Stimulated activated CD8-positive, alpha-beta memory T cell treated with anti-CD3 and anti-CD28 coated beads, Interleukin-15, amount 100 ng/mL, for 4 hours (primary cell): ENCODE measurements at regions not wholly inside any gene's neighbourhood (a gene's known extent, or its start where the extent isn't known, plus 50 kb on each side); places are given as distances from the start of the nearest gene placed in this dataset.
"Not testable (repeated sequence)": the region's sequence is repeated elsewhere in the genome, so short reads cannot be mapped to it uniquely, and the experiment has no call there.

Experiments
- DNase-seq, 2 donors: peaks; one replicate each; pipeline ENCODE4 v3.0.0-alpha.2; 2020; ENCODE audit warnings: low read depth in 2 of 2

DNA sequence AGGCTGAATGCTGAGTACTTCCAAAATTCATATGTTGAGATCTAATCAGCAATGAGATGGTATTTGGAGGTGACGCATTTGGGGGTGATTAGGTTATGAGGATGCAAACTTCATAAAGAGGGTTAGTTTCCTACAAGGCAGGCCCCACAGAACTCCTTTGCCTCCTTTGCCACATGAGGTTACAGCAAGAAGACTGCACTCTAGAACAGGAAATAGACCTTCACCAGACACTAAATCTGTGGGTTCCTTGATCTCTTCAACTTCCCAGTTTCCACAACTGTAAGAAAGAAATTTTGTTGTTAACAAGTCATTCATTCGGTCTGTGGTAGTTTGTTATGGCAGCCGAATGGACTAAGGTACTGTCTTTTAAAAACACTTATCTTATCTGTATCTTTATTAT is 681.9 kb upstream of the HS3ST1 start:
- no peak for DNase-seq

DNA sequence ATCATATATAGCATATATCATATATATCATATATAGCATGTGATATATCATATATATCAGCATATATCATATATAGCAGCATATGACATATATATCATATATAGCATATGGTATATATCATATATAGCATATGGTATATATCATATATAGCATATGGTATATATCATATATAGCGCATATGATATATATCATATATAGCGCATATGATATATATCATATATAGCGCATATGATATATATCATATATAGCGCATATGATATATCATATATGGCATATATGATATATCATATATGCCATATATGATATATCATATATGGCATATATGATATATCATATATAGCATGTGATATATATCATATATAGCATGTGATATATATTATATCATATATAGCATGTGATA is 680.4 kb upstream of the HS3ST1 start:
- DNase-seq, result not testable (repeated sequence)

DNA sequence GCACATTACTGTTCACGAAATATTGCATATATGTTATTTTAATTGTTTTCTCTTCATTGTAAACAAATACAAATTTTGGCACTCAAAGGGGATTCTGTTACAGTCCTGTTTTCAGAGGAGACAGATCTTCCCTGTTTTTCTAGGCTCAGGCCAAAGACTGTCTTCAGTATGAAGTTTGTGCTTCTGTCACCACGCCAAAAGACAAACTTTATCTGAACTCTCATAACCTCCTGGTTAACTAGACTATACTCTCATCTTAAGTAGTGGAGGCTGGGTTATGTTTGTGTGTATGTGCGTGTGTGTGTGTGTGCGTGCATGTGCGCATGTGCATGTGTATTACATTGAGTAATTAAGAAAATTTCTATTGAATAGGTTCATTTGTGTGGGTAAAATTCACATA is 676.8 kb upstream of the HS3ST1 start:
- no peak for DNase-seq

DNA sequence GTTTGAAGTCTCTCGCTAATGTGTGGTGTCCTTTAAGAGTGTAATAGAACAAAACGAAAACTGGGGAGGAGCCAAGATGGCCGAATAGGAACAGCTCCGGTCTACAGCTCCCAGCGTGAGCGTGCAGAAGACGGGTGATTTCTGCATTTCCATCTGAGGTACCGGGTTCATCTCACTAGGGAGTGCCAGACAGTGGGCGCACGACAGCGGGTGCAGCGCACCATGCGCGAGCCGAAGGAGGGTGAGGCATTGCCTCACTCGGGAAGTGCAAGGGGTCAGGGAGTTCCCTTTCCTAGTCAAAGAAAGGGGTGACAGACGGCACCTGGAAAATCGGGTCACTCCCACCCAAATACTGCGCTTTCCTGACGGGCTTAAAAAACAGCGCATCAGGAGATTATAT is 661.2 kb upstream of the HS3ST1 start:
- not testable (repeated sequence) for DNase-seq

DNA sequence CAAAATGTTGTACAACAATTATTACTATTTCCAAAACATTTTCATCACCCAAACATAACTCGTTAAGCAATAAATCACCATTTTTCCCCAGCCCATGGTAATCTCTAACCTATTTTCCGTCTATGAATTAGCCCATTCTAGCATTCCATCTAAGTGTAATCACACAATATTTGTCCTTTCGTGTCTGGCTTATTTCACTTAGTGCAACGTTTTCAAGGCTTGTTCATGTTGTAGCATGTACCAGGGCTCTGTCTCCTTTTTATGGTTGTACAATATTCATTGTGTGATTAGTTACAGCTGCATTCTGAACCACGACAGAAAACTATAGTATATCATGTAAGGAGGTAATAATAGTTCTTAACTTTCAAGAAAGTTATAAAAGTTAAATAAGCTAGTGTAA is 656.0 kb upstream of the HS3ST1 start:
- DNase-seq, result no peak

DNA sequence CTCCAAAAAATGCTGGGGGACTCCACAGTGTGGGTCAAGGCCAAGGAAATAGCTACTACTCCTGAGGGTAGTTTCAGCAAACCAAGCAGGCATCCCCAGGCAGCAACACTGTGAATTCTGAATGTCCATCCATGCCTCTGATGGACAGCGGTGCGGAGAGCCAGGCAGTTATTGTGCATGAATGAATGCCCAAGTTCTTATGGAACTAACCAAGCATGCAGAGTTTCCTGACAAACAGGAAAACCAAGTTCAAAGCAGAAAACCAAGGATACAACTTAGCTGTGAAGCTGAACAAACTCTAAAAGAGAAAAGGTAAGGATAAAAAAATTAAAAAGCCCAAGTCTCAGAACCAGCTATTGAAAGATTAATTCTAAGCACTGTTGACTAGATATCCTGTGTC is 642.6 kb upstream of the HS3ST1 start:
- no peak for DNase-seq

DNA sequence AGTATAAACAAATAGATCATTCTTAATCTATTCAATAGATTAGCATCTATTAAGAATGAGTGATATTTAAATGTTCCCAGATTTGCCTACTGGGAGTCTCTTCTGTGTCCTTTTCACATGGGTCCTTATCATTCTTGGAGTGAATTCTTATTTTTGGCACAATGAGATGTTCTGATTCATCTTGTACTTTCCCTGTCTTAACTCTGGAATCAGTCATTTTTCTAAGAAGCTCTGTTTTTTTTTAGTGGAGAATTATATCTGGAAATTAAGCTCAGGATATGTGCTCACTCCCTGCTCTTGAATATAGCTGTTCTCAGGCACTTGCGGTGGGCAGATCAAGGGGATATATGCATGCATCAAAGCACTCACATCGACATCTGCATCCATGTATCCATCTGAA is 625.3 kb upstream of the HS3ST1 start:
- no peak for DNase-seq

DNA sequence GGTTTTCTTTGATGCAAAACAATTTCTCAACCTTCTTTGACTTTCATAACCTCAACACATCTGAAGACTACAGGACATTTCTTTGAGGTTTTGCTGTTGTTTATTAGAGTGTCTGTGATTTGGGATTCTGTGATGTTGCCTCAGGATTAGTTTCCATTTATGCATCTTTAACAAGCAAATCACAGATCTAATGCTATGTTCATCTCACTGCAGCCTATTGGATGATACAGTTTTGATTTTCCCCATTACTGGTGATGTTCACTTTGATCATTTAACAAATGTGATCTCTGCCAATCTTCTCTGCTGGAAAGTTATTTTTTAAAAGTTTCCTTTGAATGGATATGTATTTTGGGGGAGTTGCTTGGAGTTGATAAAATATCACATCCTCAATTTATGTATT is 624.9 kb upstream of the HS3ST1 start:
- DNase-seq, result no peak

DNA sequence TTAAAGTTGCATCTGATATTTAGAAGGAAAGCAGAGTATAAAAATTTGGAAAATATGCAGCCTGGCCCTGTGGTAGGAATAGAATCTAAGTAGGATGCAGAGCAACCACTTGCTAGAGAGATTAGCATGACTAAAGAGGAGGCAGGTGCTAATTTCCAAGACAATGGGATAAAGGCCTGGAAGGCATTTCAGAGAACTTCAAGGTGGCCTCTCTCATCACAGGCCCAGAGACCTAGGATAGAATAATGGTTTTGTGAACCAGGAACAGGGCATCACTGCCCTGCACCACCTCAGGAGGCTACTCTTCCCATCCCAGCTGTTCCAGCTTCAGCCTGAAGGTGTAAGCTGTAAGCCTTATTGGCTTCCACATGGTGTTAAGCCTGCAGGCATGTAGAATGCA is 621.7 kb upstream of the HS3ST1 start:
- no peak for DNase-seq

DNA sequence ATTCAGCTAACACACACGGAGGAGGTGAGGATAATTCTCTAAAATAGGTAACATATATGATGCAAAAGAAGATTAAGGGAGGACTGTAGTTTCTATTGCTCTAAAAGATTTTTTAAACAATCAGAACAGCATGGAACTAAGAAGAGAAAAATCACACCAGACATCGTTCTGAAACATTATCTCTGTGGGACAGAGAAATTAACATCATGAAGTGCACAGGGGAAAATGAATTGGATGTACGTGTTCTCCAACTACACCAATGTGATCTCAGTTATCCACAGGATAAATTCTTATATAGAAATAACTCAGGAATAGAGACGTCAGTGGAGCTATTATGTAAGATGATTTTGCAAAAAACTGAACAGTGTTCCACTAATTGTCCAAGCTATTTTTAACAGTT is 614.1 kb upstream of the HS3ST1 start:
- no peak for DNase-seq

DNA sequence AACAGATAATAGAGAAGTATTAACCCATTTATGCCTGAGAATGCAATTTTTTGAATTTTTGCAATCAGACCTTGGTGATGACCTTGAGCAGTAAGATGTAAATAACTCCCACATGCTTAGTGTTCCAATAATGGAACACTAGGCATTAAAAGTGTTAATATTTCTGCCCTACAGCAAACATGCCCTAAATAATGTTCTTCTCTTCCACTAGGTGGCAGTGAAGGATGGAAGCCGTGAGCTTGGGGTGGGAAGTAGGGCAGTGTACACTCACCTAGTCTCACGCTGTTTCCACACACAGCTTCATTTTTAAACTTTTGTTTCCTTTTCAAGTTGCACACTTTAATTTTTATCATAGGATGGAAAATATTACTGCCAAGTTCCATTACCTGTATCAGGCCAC is 613.1 kb upstream of the HS3ST1 start:
- no peak for DNase-seq

DNA sequence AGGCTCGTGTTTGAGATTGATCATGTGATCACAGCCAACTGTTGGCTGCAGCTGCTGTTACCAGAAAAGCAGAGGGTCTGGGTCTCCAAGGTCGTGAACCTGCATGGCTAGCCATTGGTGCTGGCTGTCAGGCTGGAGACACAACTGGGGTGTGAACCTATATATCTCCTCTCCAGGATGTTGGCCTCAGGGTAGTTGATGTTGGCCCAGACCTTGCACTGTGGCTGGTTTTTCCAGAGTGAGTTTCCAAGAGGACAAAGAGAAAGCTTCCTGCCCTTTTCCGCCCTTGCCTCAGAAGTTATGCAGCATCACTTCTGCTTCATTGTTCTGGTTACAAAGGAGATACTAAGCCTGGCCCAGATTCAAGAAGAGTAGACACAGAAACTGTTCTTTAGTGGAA is 607.8 kb upstream of the HS3ST1 start:
- DNase-seq, result no peak

DNA sequence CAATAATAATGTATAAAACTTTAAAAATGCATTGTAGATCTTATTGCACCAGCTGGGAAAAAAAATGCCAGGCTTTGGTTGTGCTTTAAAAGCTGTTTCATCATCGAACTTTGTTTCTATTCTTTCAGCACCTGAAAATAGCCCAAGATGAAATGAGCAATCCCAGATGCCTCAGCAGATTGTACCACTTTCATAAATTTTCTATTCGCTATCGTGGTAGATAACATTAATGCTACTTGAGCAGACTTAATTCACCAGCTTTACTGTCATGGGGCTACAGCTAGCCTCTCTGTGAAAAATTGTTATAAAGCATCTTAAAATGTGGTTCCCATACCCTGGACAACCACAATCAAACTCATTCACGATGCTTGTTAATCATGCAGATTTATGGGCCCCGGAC is 599.6 kb upstream of the HS3ST1 start:
- no peak for DNase-seq

DNA sequence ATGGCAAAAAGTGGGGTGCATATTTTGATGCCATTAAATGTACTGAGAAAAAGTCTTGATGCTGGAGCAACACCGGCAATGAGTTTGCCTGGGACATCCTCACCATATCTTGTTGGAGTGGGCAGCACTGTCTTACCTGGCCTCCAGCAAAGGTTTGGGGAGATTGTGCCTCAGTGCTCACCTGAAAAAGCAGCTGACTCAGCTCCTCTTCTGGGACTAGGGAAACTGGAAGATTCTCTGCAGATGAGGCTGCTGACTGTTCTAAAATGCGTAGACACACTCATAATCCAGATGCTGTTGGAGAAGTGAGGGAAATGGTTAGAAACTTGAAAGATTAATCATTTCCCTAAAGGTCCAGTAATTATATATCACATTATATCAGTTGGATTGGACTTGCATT is 593.7 kb upstream of the HS3ST1 start:
- no peak for DNase-seq

DNA sequence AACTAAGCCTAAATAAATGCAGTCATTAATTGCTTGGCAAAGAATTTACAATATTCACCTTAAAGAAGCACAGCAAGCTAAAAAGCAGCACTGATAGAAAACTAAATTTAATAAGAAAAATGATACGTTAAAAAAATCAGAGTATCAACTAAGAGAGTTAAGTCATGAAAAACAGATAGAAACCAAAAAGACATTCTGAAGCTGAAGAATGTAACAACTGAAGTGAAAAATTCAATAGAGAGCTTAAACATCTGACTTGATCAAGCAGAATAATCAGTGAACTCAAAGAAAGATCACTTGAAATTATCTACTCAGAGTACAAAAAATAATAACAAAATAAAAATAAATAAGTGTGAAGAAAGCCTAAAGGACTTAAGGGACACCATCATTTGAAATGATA is 588.0 kb upstream of the HS3ST1 start:
- no peak for DNase-seq

DNA sequence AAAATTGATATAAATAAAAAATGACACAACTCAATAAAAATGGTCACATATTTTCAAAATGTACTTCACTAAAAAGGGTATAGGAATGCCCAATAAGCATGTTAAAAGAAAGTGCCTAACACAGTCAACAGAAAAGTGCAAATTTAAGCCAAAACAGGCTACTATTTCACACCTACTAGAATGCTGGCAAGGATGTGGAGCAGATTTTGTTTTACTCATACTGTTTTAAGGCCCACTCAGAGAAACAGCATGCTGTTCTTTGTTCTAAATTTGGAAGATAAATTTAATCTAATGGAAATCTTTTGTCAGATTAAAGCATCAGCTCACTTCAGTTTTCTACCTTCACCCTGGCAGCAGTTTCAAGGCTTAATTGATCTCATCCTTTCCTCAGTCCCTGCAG is 576.8 kb upstream of the HS3ST1 start:
- no peak for DNase-seq

DNA sequence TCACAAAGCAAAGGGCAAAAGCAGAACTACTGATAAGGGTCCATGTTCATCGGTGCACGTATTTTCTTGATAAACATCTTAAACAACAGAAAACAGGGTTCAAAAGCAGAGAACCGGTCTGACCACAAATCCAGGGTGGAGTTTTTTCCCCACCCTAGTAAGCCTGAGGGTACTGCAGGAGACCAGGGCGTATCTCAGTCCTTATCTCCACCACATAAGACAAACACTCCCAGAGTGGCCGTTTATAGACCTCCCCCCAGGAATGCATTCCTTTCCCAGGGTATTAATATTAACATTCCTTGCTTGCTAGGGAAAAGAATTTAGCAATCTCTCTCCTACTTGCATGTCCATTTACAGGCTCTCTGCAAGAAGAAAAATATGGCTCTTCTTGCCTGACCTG is 567.9 kb upstream of the HS3ST1 start:
- not testable (repeated sequence) for DNase-seq

DNA sequence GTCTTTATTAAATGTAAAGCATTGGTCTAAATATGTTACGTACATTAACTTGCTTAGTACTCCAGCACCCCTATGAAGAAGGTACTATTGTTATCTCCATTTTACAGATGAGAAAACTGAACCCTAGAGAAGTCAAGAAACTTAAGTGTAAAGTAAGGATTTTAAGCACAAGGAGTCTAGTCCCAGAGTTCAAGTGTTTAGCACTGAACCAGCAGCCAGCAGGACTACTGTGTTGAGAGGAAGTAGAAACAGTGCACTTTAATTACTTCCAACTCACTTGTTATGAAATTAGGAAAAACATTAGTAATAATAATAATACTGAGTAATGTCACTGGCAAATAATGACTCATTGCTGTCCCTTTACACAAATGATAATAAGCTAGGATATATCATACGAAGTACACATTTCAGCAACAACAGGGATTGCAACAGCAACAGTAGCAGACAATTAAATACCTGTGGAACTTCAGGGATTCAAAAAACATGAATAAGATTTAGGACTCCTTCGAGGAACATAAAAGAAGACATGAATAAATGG is 548.1 kb upstream of the HS3ST1 start:
- DNase-seq, result no peak

DNA sequence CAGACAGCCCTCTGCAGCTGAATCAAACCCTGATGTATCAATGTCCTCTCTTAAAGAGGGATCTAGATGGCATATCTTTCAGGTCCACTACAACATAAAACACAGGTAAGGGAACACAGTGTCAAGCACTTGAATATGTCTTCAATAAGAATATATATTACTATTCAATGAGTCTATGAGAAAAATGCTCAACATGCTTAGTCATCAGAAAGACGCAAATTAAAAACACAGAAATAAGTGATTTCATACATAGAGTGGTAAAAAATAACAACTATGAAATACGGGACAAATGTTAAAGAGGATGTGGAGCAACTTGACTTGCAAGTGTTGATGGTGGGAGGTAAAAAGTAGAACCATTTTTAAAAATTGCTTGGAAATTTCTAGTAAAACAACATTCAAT is 544.6 kb upstream of the HS3ST1 start:
- DNase-seq, result no peak

DNA sequence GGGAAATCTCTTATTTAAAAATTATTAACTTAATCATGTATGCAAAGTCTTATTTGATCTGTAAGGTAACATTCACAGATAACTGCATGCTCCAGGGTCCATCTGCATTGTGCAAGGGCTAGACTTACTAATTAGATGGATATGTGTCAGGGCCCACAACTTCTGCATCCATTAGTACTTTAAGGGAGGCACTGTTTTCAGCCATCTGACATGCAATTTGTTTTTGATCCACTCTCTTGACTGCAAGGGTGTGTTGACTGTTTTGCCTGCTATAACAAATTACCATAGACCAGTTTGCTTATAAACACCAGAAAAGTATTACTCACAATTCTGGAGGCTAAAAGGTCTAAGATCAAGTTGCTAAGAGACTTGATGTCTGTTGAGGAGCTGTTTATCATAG is 542.1 kb upstream of the HS3ST1 start:
- no peak for DNase-seq

DNA sequence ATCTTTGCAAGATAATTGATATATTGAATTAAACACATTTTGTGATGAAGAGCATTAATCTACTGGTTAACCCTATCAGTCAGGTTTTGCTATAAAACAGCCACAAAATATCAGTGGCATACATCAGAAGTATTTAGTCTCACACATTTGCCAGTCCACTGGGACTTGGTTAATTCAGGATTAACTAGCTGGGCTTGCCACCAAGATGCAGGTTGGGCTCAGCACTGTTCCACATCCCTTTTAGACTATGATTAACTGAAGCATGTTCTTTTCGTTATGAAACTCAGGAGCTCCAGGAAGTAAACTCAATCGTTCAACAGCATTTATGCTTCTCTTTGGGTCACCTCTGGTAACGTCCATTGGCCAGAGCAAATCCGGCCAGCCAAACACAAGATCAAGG is 538.1 kb upstream of the HS3ST1 start:
- DNase-seq, result no peak

DNA sequence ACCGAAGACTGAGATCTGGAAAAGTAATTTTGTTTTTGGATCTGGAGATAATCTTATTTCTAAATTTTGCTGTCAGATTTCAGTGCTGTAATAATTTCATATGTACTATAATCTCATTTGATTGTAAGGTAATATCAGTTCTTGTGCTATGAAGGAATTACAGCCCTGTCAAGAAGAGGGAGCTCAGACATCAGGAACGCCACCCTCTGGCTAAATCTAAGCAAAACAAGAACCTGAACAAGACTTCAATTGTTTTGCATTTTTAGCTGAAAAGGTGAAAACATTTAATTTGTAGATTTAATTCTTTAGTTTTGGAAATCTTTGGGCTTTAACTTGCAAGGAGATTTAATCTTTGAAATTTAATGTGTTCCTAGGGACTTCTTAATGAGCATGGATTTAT is 525.4 kb upstream of the HS3ST1 start:
- DNase-seq, result no peak

DNA sequence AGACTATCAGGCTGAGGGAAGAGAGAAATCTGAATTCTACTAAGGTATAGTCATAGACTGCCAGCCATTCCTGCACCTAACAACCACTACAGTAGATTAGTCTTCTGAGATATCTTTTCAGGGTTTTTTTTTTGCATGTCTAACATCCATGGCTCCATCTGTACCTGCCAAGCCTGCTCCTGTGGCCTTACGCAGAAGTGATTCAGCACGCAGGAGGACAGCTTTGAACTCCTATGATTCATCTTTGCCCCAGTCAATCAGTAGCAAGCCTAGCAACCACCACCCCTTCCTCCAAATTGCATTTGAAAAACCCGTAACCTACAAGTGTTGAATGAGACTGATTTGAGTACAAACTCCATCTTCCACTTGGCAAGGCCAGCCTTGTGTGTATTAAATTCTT is 520.7 kb upstream of the HS3ST1 start:
- DNase-seq, result no peak

DNA sequence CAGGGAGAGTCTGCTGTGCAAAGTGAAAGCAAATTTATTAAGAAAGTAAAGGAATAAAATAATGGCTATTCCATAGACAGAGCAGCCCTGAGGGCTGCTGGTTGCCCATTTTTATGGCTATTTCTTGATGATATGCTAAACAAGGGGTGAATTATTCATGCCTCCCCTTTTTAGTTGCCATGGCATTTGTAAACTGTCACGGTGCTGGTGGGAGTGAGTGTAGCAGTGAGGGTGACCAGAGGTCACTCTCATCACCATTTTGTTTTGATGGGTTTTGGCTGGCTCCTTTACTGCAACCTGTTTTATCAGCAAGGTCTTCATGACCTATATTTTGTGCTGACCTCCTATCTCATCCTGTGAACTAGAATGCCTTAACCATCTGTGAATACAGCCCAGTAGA is 518.9 kb upstream of the HS3ST1 start:
- DNase-seq, result not testable (repeated sequence)

DNA sequence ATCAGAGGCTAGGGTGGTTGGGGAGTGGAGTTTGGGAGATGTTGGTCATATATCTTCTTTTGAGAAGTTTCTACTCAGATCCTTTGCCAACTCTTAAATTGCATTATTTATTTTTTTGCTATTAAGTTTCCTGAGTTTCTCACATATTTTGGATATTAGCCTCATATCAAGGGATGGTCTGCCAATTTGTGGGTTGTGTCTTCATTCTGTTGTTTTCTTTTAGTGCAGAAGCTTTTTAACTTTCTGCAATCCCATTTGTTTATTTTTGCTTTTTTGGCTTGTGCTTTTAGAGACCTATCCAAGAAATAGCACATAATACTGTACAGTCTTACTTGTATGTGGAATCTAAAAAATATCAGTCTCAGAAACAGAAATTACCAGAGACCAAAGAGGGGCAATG is 509.2 kb upstream of the HS3ST1 start:
- no peak for DNase-seq
